Ascending aorta (tissue), 2 donors: ENCODE measurements at regions not wholly inside any gene's neighbourhood (a gene's known extent, or its start where the extent isn't known, plus 50 kb on each side); places are given as distances from the start of the nearest gene placed in this dataset.
"Not testable (repeated sequence)": the region's sequence is repeated elsewhere in the genome, so short reads cannot be mapped to it uniquely, and the experiment has no call there.

ENCODE experiments used
- DNase-seq, 2 donors: peaks; one replicate each; pipeline ENCODE4 v3.0.0-alpha.2; 2019; ENCODE audit warnings: low spot score in 2 of 2
- H3K27ac ChIP-seq, 2 donors: fragments of 200-600 bp; sonication (generic); one replicate each; pipeline ENCODE4 v1.5.1; 2016 to 2017; ENCODE audit warnings: mild to moderate bottlenecking in 1 of 2
- H3K27me3 ChIP-seq: fragments of 200-600 bp; sonication (generic); one replicate; pipeline ENCODE4 v1.5.1; 2017
- H3K36me3 ChIP-seq, 2 donors: fragments of 200-600 bp; sonication (generic); one replicate each; pipeline ENCODE4 v1.5.1; 2016
- H3K4me1 ChIP-seq, 2 donors: fragments of 200-600 bp; sonication (generic); one replicate each; pipeline ENCODE4 v1.5.1; 2016 to 2017; ENCODE audit warnings: mild to moderate bottlenecking in 1 of 2
- H3K4me3 ChIP-seq, 2 donors: fragments of 200-600 bp; sonication (generic); one replicate each; pipeline ENCODE4 v1.5.1; 2016 to 2017; ENCODE audit warnings: mild to moderate bottlenecking in 1 of 2
- H3K9me3 ChIP-seq, 2 donors: fragments of 200-600 bp; sonication (generic); one replicate each; pipeline ENCODE4 v1.5.1; 2016
- CTCF ChIP-seq, 3 experiments: fragments of 200-600 bp in 2 of 3; fragments of 450-650 bp in 1 of 3; sonication (generic) in 2 of 3; IDR thresholded peaks; one replicate each; pipeline ENCODE4 v1.5.1; 2016 to 2019; ENCODE audit warnings: antibody characterized with exemption in 3 of 3, mild to moderate bottlenecking in 1 of 3, moderate library complexity in 1 of 3
- intact Hi-C: fragments of 100-400 bp; cut with DNase I; formaldehyde crosslinking; loops from one replicate; pipeline ENCODE4 v1.15.1; 2023

DNA sequence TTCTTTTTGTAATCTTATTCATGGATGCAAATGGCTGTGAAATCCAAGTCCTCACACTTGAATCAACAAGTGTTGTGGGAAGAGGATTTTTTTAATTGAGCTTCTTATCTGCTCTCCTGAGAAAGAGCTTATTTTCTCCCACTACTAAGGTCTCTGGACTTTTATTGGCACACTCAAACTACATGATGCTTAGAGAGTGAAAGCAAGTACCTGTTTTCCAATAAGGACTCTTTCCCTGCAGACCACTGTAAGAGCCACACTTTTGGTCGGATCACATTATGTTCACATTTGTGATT is 546.4 kb upstream of the ARRDC3 start:
- Histone ChIP-seq H3K4me1 (no peaks in the 10 kb centered on the region), H3K27ac (no peak overlapping the region), H3K27me3 (no peaks in the 10 kb centered on the region), H3K4me3 (no peak overlapping the region), H3K36me3 (no peaks in the 10 kb centered on the region), H3K9me3 (no peaks in the 10 kb centered on the region)
- intact Hi-C loops, result no loop called here
- no peak for DNase-seq
- TF ChIP-seq CTCF (IDR thresholded peaks at IDR 0.05), result no peak

- TF ChIP-seq CTCF (IDR thresholded peaks at IDR 0.05), result peak in 2 of 3 experiments; percentile 18 to 51
- Histone ChIP-seq H3K36me3 (no peaks in the 10 kb centered on the region), H3K4me3 (no peak overlapping the region), H3K4me1 (no peaks in the 10 kb centered on the region), H3K9me3 (no peaks in the 10 kb centered on the region), H3K27ac (no peak overlapping the region), H3K27me3 (no peaks in the 10 kb centered on the region)
- DNase-seq, result no peak
- intact Hi-C loops, result no loop called here
These were observed 545.8 kb upstream of the ARRDC3 start for GRCh38 chr5:91928754-91929521.

GRCh38 chr5:91927439-91927838 is 544.3 kb upstream of the ARRDC3 start:
- no peak for DNase-seq
- no peak overlapping the region for H3K4me3 ChIP-seq
- no peak for TF ChIP-seq CTCF (IDR thresholded peaks at IDR 0.05)
- intact Hi-C loops, result no loop called here
- no peaks in the 10 kb centered on the region for H3K27me3 ChIP-seq
- no peaks in the 10 kb centered on the region for H3K4me1 ChIP-seq
- no peak overlapping the region for H3K27ac ChIP-seq
- H3K9me3 ChIP-seq, result no peaks in the 10 kb centered on the region
- no peaks in the 10 kb centered on the region for H3K36me3 ChIP-seq

GRCh38 chr5:91925249-91925648 is 542.1 kb upstream of the ARRDC3 start:
- Histone ChIP-seq H3K36me3 (no peaks in the 10 kb centered on the region), H3K4me1 (no peaks in the 10 kb centered on the region), H3K9me3 (no peaks in the 10 kb centered on the region), H3K4me3 (no peak overlapping the region), H3K27me3 (no peaks in the 10 kb centered on the region), H3K27ac (no peak overlapping the region)
- intact Hi-C loops, result no loop called here
- TF ChIP-seq CTCF (IDR thresholded peaks at IDR 0.05), result no peak
- DNase-seq, result no peak

DNA sequence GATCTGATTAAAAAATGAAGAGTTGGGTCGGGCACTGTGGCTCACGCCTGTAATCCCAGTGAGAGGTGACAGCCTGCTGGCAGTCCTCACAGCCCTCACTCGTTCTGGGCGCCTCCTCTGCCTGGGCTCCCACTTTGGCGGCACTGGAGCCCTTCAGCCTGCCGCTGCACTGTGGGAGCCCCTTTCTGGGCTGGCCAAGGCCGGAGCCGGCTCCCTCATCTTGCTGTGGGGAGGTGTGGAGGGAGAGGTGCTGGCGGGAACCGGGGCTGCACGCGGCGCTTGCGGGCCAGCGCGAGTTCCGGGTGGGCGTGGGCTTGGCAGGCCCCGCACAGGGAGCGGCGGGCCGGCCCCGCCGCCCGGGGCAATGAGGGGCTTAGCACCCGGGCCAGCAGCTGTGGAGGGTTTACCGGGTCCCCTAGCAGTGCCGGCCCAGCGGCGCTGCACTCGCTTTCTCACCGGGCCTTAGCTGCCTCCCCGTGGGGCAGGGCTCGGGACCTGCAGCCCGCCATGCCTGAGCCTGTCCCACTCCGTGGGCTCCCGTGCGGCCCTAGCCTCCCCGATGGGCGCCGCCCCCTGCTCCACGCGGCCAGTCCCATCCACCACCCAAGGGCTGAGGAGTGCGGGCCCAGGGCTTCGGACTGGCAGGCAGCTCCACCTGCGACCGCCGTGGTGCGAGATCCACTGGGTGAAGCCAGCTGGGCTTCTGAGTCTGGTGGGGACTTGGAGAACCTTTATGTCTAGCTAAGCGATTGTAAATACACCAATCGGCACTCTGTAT is 534.1 kb upstream of the ARRDC3 start:
- not testable (repeated sequence) for H3K4me1 ChIP-seq, H3K27ac ChIP-seq, H3K9me3 ChIP-seq, H3K4me3 ChIP-seq, H3K27me3 ChIP-seq, DNase-seq, H3K36me3 ChIP-seq
- intact Hi-C loops, result loop anchor here (2.0 kb wide), 1 partner anchor 14 kb away; no protein-coding TSS in a partner anchor

GRCh38 chr5:91910655-91911054 is 527.5 kb upstream of the ARRDC3 start:
- Histone ChIP-seq H3K27ac (no peak overlapping the region), H3K4me1 (no peaks in the 10 kb centered on the region), H3K36me3 (no peaks in the 10 kb centered on the region), H3K9me3 (no peaks in the 10 kb centered on the region), H3K4me3 (no peak overlapping the region), H3K27me3 (no peaks in the 10 kb centered on the region)
- intact Hi-C loops, result no loop called here
- DNase-seq, result no peak
- TF ChIP-seq CTCF (IDR thresholded peaks at IDR 0.05), result no peak
